Transverse colon (tissue), 4 donors: ENCODE measurements at regions not wholly inside any gene's neighbourhood (a gene's known extent, or its start where the extent isn't known, plus 50 kb on each side); places are given as distances from the start of the nearest gene placed in this dataset.

ENCODE experiments used
- CTCF ChIP-seq, 5 experiments: fragments of 200-600 bp in 3 of 5; fragments of 450-650 bp in 2 of 5; sonication (generic) in 3 of 5; IDR thresholded peaks; 1 replicate in 2 of 5; 2 replicates in 3 of 5; pipeline ENCODE4 v1.5.1; 2016 to 2017; ENCODE audit warnings: antibody characterized with exemption in 5 of 5, inconsistent platforms in 3 of 5, mild to moderate bottlenecking in 2 of 5, moderate library complexity in 1 of 5
- EP300 ChIP-seq: sonication (generic); formaldehyde crosslinking; IDR thresholded peaks from one replicate; pipeline ENCODE4 v1.6.1; 2017; ENCODE audit warnings: antibody characterized with exemption, low read depth
- POLR2A ChIP-seq: fragments of 450-650 bp; IDR thresholded peaks from one replicate; pipeline ENCODE4 v1.6.1; 2016; ENCODE audit warnings: antibody characterized with exemption, mild to moderate bottlenecking, moderate library complexity
- POLR2AphosphoS5 ChIP-seq, 3 donors: sonication (generic); formaldehyde crosslinking; IDR thresholded peaks; one replicate each; pipeline ENCODE4 v1.6.1; 2016; ENCODE audit warnings: antibody characterized with exemption in 3 of 3

DNA sequence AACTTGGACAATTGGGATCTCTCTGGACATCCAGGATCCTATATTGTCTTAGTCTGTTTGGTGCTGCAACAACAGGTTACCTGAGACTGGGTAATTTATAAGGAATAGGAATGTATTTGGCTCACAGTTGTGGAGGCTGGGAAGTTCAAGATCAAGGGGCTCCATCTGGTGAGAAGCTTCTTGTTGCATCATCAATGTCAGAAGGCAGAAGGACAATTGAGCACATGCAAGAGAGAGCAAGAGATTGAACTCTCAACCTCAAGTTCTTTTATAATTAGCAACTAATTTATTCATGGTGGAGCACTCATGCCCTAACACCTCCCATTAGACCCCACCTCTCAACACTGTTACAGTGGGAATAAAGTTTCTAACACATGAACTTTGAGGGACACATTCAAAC lies 124.7 kb upstream of the ETV3 start:
- TF ChIP-seq POLR2AphosphoS5 (IDR thresholded peaks at IDR 0.05) (no peak), CTCF (IDR thresholded peaks at IDR 0.05) (no peak), POLR2A (no peak), EP300 (no peak)
